Hepatocyte (in vitro differentiated cells): ENCODE measurements at regions not wholly inside any gene's neighbourhood (a gene's known extent, or its start where the extent isn't known, plus 50 kb on each side); places are given as distances from the start of the nearest gene placed in this dataset.

ENCODE experiments used
- DNase-seq: peaks from one replicate; pipeline ENCODE4 v3.0.0-alpha.2; 2016; ENCODE audit warnings: low spot score
- H2AFZ ChIP-seq: fragments of 200-600 bp; sonication (generic); 2 replicates; pipeline ENCODE4 v1.6.0; 2016; ENCODE audit warnings: antibody characterized with exemption, mild to moderate bottlenecking
- H3K27ac ChIP-seq: fragments of 200-600 bp; sonication (generic); 2 replicates; pipeline ENCODE4 v1.5.1; 2016; ENCODE audit warnings: mild to moderate bottlenecking
- H3K27me3 ChIP-seq: fragments of 200-600 bp; sonication (generic); 2 replicates; pipeline ENCODE4 v1.6.1; 2016
- H3K36me3 ChIP-seq: fragments of 200-600 bp; sonication (generic); replicated peaks from 2 replicates; pipeline ENCODE4 v1.5.1; 2016; ENCODE audit warnings: low read depth; ENCODE audit not compliant: insufficient read depth
- H3K4me1 ChIP-seq: fragments of 200-600 bp; sonication (generic); 2 replicates; pipeline ENCODE4 v1.5.1; 2016; ENCODE audit warnings: mild to moderate bottlenecking, moderate library complexity; ENCODE audit not compliant: insufficient read depth
- H3K4me2 ChIP-seq: fragments of 200-600 bp; sonication (generic); 2 replicates; pipeline ENCODE4 v1.6.0; 2016
- H3K4me3 ChIP-seq: fragments of 200-600 bp; sonication (generic); 2 replicates; pipeline ENCODE4 v1.5.1; 2016; ENCODE audit warnings: mild to moderate bottlenecking
- H3K79me2 ChIP-seq: fragments of 200-600 bp; sonication (generic); 2 replicates; pipeline ENCODE4 v1.6.0; 2017; ENCODE audit warnings: mild to moderate bottlenecking
- H3K9me2 ChIP-seq: fragments of 200-600 bp; sonication (generic); replicated peaks from 2 replicates; pipeline ENCODE4 v1.6.0; 2017; ENCODE audit warnings: mild to moderate bottlenecking; ENCODE audit not compliant: insufficient read depth
- H3K9me3 ChIP-seq: fragments of 200-600 bp; sonication (generic); 2 replicates; pipeline ENCODE4 v1.5.1; 2016; ENCODE audit warnings: low read depth, mild to moderate bottlenecking
- H4K20me1 ChIP-seq: fragments of 200-600 bp; sonication (generic); 2 replicates; pipeline ENCODE4 v1.6.0; 2016; ENCODE audit warnings: mild to moderate bottlenecking; ENCODE audit not compliant: insufficient read depth, poor library complexity, severe bottlenecking
- EZH2 ChIP-seq: fragments of 200-600 bp; sonication (generic); IDR thresholded peaks from 2 replicates; pipeline ENCODE4 v1.6.1; 2016; ENCODE audit warnings: antibody characterized with exemption, mild to moderate bottlenecking, borderline replicate concordance
- EZH2phosphoT487 ChIP-seq: fragments of 200-600 bp; sonication (generic); IDR thresholded peaks from one replicate; pipeline ENCODE4 v1.6.1; 2018; ENCODE audit warnings: antibody characterized with exemption, mild to moderate bottlenecking, low read depth, moderate library complexity; ENCODE audit not compliant: unreplicated experiment, severe bottlenecking
- WGBS: methylation state at CpG from one replicate; pipeline ENCODE4 v1.1.6; 2016; ENCODE audit warnings: low lambda C conversion rate; ENCODE audit errors: missing lambda C conversion rate; 5-methylcytosine and 5-hydroxymethylcytosine counted together
- TF ChIP-seq, protein P1 (sequence below): fragments of 200-600 bp; sonication (generic); IDR thresholded peaks from 2 replicates; pipeline ENCODE4 v1.5.1; 2016; ENCODE audit warnings: antibody characterized with exemption, mild to moderate bottlenecking; ENCODE audit not compliant: poor library complexity

DNA sequence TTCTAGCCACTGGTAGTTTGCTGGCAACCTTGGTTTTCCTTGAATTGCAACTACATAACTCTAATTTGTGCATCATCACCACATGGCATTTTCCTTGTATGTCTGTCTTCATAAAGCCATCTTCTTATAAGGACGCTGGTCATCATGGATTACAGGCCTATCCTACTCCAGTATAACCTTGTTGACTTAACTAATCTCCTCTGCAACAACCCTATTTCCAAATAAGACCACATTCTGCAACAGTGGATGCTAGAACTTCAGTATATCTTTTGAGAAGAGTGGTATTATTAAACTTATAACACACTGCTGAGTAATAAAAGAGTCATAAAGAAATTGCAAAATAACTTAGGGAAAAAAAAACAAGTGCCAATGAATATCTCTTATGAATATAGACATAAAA is 511.8 kb upstream of the FOXG1 start:
- TF ChIP-seq EZH2phosphoT487, result no peak
- TF ChIP-seq, protein P1, sequence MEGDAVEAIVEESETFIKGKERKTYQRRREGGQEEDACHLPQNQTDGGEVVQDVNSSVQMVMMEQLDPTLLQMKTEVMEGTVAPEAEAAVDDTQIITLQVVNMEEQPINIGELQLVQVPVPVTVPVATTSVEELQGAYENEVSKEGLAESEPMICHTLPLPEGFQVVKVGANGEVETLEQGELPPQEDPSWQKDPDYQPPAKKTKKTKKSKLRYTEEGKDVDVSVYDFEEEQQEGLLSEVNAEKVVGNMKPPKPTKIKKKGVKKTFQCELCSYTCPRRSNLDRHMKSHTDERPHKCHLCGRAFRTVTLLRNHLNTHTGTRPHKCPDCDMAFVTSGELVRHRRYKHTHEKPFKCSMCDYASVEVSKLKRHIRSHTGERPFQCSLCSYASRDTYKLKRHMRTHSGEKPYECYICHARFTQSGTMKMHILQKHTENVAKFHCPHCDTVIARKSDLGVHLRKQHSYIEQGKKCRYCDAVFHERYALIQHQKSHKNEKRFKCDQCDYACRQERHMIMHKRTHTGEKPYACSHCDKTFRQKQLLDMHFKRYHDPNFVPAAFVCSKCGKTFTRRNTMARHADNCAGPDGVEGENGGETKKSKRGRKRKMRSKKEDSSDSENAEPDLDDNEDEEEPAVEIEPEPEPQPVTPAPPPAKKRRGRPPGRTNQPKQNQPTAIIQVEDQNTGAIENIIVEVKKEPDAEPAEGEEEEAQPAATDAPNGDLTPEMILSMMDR, result no peak
- TF ChIP-seq EZH2, result no peak
- no peaks in the 10 kb centered on the region for H3K79me2 ChIP-seq
- no peak for DNase-seq
- no peak overlapping the region for H3K27ac ChIP-seq
- H3K36me3 ChIP-seq, result no peaks in the 10 kb centered on the region
- no peaks in the 10 kb centered on the region for H3K4me1 ChIP-seq
- H3K9me3 ChIP-seq, result no peaks in the 10 kb centered on the region
- no peaks in the 10 kb centered on the region for H3K27me3 ChIP-seq
- no peak overlapping the region for H3K4me2 ChIP-seq
- whole genome bisulfite sequencing, result 73% methylated on average over 1 of the region's 1 CpG
- no peak overlapping the region for H2AFZ ChIP-seq
- no peaks in the 10 kb centered on the region for H3K9me2 ChIP-seq
- H4K20me1 ChIP-seq, result no peaks in the 10 kb centered on the region
- H3K4me3 ChIP-seq, result no peak overlapping the region

DNA sequence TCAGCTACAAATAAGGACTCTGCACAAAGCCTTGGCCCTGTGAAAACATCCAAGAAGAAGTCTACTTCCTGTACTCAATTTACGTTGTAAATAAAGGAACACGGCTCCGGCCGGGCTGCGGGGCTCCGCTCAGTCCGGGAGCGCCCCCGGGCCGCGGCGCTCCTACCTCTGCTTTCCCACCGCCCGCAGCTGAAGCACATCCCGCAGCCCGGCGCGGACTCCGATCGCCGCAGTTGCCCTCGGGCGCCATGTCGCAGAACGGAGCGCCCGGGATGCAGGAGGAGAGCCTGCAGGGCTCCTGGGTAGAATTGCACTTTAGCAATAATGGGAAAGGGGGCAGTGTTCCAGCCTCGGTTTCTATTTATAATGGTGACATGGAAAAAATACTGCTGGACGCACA is 502.3 kb upstream of the FOXG1 start:
- Histone ChIP-seq H4K20me1 (no peaks in the 10 kb centered on the region), H3K27ac (no peak overlapping the region), H3K36me3 (no peaks in the 10 kb centered on the region), H3K79me2 (no peaks in the 10 kb centered on the region), H3K9me2 (no peaks in the 10 kb centered on the region), H3K4me3 (no peak overlapping the region), H3K27me3 (no peaks in the 10 kb centered on the region), H3K4me2 (no peak overlapping the region), H3K9me3 (no peaks in the 10 kb centered on the region), H2AFZ (no peak overlapping the region), H3K4me1 (no peaks in the 10 kb centered on the region)
- DNase-seq, result no peak
- TF ChIP-seq EZH2, result no peak
- TF ChIP-seq, protein P1, result no peak
- TF ChIP-seq EZH2phosphoT487, result no peak
- 97% methylated on average over 29 of the region's 29 CpGs for WGBS

DNA sequence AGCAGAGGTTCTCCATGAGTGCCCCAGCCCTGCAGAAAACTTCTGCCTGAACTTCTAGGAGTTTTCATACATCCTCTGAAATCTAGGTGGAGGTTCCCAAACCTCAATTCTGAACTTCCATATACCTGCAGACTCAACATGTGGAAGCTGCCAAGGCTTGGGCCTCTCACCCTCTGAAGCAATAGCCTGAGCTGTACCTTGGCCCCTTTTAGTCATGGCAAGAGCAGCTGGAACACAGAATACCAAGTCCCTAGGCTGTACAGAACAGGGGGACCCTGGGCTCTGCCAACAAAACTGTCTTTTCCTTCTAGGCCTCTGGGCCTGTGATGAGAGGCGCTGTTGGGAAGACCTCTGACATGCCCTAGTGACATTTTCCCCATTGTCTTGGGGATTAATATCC is 494.3 kb upstream of the FOXG1 start:
- TF ChIP-seq, protein P1, result no peak
- no peak for TF ChIP-seq EZH2
- TF ChIP-seq EZH2phosphoT487, result no peak
- Histone ChIP-seq H3K36me3 (no peaks in the 10 kb centered on the region), H3K9me3 (no peaks in the 10 kb centered on the region), H3K27ac (no peak overlapping the region), H3K27me3 (no peaks in the 10 kb centered on the region), H3K4me1 (no peaks in the 10 kb centered on the region), H3K4me2 (no peak overlapping the region), H3K79me2 (no peaks in the 10 kb centered on the region), H4K20me1 (no peaks in the 10 kb centered on the region), H3K4me3 (no peak overlapping the region), H3K9me2 (no peaks in the 10 kb centered on the region), H2AFZ (no peak overlapping the region)
- DNase-seq, result no peak
- 71% methylated on average over 1 of the region's 1 CpG for WGBS

DNA sequence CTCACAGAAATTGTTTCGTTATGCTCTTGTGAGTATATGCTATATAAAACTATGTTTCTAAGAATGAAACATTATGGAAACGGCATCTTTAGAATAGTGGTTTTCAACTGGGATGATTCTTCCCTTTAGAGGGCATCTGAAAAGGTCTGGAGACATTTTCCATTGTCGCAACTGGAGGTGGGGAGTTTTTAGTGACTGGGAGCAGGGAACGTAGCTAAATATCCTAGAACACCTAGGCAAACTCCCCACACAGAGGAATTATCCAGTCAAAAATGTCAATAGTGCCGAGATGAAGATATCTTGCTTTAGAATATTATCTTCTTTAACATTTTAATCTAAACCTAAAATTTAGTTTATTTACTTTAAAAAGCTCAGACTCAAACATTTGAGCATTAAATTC is 486.1 kb upstream of the FOXG1 start:
- no peaks in the 10 kb centered on the region for H3K4me1 ChIP-seq
- H3K36me3 ChIP-seq, result no peaks in the 10 kb centered on the region
- no peak for TF ChIP-seq EZH2phosphoT487
- TF ChIP-seq EZH2, result no peak
- TF ChIP-seq, protein P1, result no peak
- no peak overlapping the region for H3K4me3 ChIP-seq
- no peaks in the 10 kb centered on the region for H3K27me3 ChIP-seq
- no peaks in the 10 kb centered on the region for H4K20me1 ChIP-seq
- no peaks in the 10 kb centered on the region for H3K9me3 ChIP-seq
- no peak overlapping the region for H3K4me2 ChIP-seq
- H3K9me2 ChIP-seq, result no peaks in the 10 kb centered on the region
- no peaks in the 10 kb centered on the region for H3K79me2 ChIP-seq
- DNase-seq, result no peak
- no peak overlapping the region for H3K27ac ChIP-seq
- 84% methylated on average over 5 of the region's 5 CpGs for WGBS
- H2AFZ ChIP-seq, result no peak overlapping the region
